ENCODE measurements at regions not wholly inside any gene's neighbourhood (a gene's known extent, or its start where the extent isn't known, plus 50 kb on each side); places are given as distances from the start of the nearest gene placed in this dataset.

DNA sequence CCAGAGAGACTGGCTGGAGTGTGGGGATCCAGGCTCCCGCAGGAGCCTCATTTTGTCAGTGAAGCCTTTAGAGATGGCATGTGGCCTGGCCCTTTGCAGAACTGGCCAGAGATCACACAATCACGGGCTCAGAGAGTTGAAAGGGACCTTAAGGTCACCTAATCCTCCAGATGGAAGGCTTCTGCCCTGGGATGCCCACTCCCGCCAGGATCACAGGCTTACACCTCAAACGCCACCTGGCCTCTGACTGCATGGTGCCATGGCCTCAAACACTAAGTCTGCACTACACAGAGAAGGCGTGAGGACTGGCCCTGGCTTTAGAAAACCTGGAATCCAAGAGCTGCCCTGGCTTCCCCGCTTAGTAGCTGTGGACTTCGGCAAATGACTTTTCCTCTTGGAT is 306.8 kb upstream of the CCL2 start:
- TF ChIP-seq EZH2 (IDR thresholded peaks at IDR 0.05; ENCODE audit: borderline replicate concordance, low read depth, low read length, poor library complexity, severe bottlenecking): no peak
- TF ChIP-seq, protein P1, sequence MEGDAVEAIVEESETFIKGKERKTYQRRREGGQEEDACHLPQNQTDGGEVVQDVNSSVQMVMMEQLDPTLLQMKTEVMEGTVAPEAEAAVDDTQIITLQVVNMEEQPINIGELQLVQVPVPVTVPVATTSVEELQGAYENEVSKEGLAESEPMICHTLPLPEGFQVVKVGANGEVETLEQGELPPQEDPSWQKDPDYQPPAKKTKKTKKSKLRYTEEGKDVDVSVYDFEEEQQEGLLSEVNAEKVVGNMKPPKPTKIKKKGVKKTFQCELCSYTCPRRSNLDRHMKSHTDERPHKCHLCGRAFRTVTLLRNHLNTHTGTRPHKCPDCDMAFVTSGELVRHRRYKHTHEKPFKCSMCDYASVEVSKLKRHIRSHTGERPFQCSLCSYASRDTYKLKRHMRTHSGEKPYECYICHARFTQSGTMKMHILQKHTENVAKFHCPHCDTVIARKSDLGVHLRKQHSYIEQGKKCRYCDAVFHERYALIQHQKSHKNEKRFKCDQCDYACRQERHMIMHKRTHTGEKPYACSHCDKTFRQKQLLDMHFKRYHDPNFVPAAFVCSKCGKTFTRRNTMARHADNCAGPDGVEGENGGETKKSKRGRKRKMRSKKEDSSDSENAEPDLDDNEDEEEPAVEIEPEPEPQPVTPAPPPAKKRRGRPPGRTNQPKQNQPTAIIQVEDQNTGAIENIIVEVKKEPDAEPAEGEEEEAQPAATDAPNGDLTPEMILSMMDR (conservative IDR thresholded peaks at IDR 0.05; ENCODE audit: low read depth, low read length): no peak
